Uterus (tissue), 2 donors: ENCODE measurements at regions not wholly inside any gene's neighbourhood (a gene's known extent, or its start where the extent isn't known, plus 50 kb on each side); places are given as distances from the start of the nearest gene placed in this dataset.

Source experiments
- POLR2A ChIP-seq, 2 donors: fragments of 450-650 bp; IDR thresholded peaks; one replicate each; pipeline ENCODE4 v1.6.1; 2016; ENCODE audit warnings: antibody characterized with exemption in 2 of 2, mild to moderate bottlenecking in 1 of 2, moderate library complexity in 1 of 2
- TF ChIP-seq, protein P1 (sequence below), 4 experiments: fragments of 200-600 bp in 2 of 4; fragments of 450-650 bp in 2 of 4; sonication (generic) in 2 of 4; IDR thresholded peaks; one replicate each; pipeline ENCODE4 v1.5.1; 2016 to 2019; ENCODE audit warnings: antibody characterized with exemption in 4 of 4, mild to moderate bottlenecking in 2 of 4, moderate library complexity in 1 of 4

DNA sequence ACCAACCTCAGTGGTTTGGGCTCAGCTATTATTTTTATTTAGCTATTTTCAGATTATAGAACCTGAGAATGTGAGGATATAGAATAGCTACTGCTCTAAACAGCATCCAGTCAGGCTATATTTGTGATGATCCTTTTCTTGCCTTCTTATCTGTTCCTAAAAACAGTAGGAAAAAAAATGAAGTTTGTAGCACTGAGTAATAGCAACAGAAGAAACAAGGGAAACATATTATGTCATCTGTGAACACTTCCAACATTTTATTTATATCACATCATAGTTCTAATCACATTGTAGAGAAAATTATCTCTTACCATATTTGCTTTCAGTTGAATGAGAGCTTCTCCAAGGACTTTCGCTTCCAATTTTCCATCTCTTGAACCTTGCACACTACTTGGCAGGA is 229.6 kb upstream of the PTPRZ1 start:
- TF ChIP-seq, protein P1, sequence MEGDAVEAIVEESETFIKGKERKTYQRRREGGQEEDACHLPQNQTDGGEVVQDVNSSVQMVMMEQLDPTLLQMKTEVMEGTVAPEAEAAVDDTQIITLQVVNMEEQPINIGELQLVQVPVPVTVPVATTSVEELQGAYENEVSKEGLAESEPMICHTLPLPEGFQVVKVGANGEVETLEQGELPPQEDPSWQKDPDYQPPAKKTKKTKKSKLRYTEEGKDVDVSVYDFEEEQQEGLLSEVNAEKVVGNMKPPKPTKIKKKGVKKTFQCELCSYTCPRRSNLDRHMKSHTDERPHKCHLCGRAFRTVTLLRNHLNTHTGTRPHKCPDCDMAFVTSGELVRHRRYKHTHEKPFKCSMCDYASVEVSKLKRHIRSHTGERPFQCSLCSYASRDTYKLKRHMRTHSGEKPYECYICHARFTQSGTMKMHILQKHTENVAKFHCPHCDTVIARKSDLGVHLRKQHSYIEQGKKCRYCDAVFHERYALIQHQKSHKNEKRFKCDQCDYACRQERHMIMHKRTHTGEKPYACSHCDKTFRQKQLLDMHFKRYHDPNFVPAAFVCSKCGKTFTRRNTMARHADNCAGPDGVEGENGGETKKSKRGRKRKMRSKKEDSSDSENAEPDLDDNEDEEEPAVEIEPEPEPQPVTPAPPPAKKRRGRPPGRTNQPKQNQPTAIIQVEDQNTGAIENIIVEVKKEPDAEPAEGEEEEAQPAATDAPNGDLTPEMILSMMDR (IDR thresholded peaks at IDR 0.05): no peak
- no peak for TF ChIP-seq POLR2A (IDR thresholded peaks at IDR 0.05)
